Panc1 (cell line): ENCODE measurements at regions not wholly inside any gene's neighbourhood (a gene's known extent, or its start where the extent isn't known, plus 50 kb on each side); places are given as distances from the start of the nearest gene placed in this dataset.

Experiments
- ATAC-seq: fragments of 200-7000 bp; cut with Tn5 transposase; 2 replicates; pipeline ENCODE4 v1.9.1; 2020; ENCODE audit warnings: mild to moderate bottlenecking, moderate library complexity
- BruUV-seq: library from RNA; stranded (reverse); fragments of 400-500 nt; replicated peaks from 2 replicates; lab custom pipeline; 2021; lab: Mats Ljungman, UMichigan
- CTCF ChIA-PET: fragments of 300-600 bp; sonication (Branson Sonifier 250); formaldehyde crosslinking; loops from one replicate; lab custom pipeline; 2022; ENCODE audit warnings: antibody characterized with exemption; lab: Charles Lee
- POLR2A ChIA-PET: fragments of 300-600 bp; sonication (Branson Sonifier 250); formaldehyde crosslinking; loops from one replicate; lab custom pipeline; 2022; ENCODE audit warnings: antibody characterized with exemption; lab: Charles Lee
- DNase-seq: peaks from one replicate; pipeline ENCODE4 v3.0.0-alpha.2; 2010; ENCODE audit warnings: low read depth, low spot score
- H3K27ac ChIP-seq: 2 replicates; pipeline ENCODE4 v1.5.1; 2011; ENCODE audit warnings: mild to moderate bottlenecking, low read length, inconsistent platforms
- H3K27me3 ChIP-seq: fragments of 200-500 bp; sonication (Bioruptor generic); 2 replicates; pipeline ENCODE4 v1.6.0; 2014; ENCODE audit warnings: low read length, inconsistent platforms; ENCODE audit not compliant: control insufficient read depth, insufficient read depth
- H3K36me3 ChIP-seq: fragments of 200-500 bp; sonication (Bioruptor generic); 2 replicates; pipeline ENCODE4 v1.5.1; 2014; ENCODE audit warnings: inconsistent platforms, mild to moderate bottlenecking, low read length, moderate library complexity; ENCODE audit not compliant: control insufficient read depth, insufficient read depth
- H3K4me1 ChIP-seq: 2 replicates; pipeline ENCODE4 v1.5.1; 2011; ENCODE audit warnings: inconsistent platforms, mild to moderate bottlenecking, low read length, moderate library complexity; ENCODE audit not compliant: control insufficient read depth, insufficient read depth
- H3K4me3 ChIP-seq, 2 experiments: 2 replicates each; pipeline ENCODE4 v1.5.1; 2011 to 2012; ENCODE audit warnings: low read depth in 2 of 2, low read length in 2 of 2, mild to moderate bottlenecking in 2 of 2, inconsistent platforms in 1 of 2, moderate library complexity in 1 of 2
- H3K9me3 ChIP-seq: fragments of 200-500 bp; sonication (Bioruptor generic); 2 replicates; pipeline ENCODE4 v1.5.1; 2014; ENCODE audit warnings: low read depth, mild to moderate bottlenecking, inconsistent platforms, low read length, moderate library complexity; ENCODE audit not compliant: control insufficient read depth, insufficient read depth
- POLR2AphosphoS5 ChIP-seq: IDR thresholded peaks from 2 replicates; pipeline ENCODE4 v1.6.1; 2012; ENCODE audit warnings: mild to moderate bottlenecking, low read depth, low read length, moderate library complexity
- SIN3A ChIP-seq: IDR thresholded peaks from 2 replicates; pipeline ENCODE4 v1.6.1; 2012; ENCODE audit warnings: low read depth, mild to moderate bottlenecking, low read length, moderate library complexity, borderline replicate concordance; ENCODE audit not compliant: insufficient read depth
- TCF7L2 ChIP-seq: IDR thresholded peaks from 2 replicates; pipeline ENCODE4 v1.6.1; 2011; ENCODE audit warnings: mild to moderate bottlenecking, low read depth, low read length, inconsistent platforms
- in situ Hi-C: cut with HindIII; loops from 2 replicates; pipeline ENCODE4 v1.10.0; 2016; ENCODE audit warnings: low sequenced_read_pairs, low pct_unique_long_range_greater_than_20kb
- intact Hi-C: fragments of 100-400 bp; cut with micrococcal nuclease; formaldehyde crosslinking; loops from one replicate; pipeline ENCODE4 v1.10.0; 2022; ENCODE audit not compliant: unreplicated experiment
- TF ChIP-seq, protein P1 (sequence below): fragments of 450-650 bp; IDR thresholded peaks from 2 replicates; pipeline ENCODE4 v1.5.1; 2017; ENCODE audit warnings: mild to moderate bottlenecking
- TF ChIP-seq, protein P2 (sequence below), 2 experiments: IDR thresholded peaks; 2 replicates each; pipeline ENCODE4 v1.6.1; 2011 to 2012; ENCODE audit warnings: low read depth in 2 of 2, control low read depth in 1 of 2, low read length in 1 of 2, mild to moderate bottlenecking in 1 of 2, moderate library complexity in 1 of 2; ENCODE audit not compliant: insufficient read depth in 1 of 2

DNA sequence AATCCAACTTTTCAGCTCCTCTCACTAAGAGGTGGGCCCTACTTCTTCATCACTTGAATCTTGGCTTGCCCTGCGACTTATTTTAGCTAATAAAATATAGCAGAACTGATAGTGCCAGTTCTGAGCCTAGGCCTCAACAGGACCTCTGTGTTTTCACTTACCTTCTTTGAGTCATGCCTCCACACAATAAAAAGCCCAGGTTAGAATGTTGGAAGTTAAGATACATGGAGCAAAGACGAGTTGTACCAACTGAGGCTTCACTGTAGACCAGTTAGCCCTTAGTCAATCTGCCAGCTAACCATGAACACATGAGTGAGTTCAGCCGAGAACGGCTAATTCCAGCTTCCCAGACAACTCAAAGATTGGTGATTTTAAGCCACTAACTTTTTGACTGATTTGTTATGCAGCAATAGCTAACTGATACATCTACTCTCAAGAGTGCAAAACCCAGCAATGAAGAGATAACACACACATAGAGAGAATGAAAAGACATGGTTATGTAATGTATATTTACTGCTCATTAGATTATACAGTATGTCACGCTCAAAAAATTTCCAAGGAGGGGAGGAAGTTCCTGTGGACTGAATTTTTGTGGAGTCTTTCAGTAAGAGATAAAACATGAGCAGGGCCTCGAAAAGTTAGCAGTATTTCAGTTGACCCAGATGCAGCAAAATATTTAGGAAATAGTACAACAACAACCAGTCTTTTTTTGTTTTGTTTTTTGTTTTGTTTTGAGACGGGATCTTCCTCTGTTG is 181.1 kb downstream of the MYCN start:
- in situ Hi-C loops = no loop called here
- ATAC-seq = no peak
- CTCF ChIA-PET = no interaction called here
- no peaks in the 10 kb centered on the region for H3K27me3 ChIP-seq
- no peak for TF ChIP-seq SIN3A
- TF ChIP-seq, protein P1, sequence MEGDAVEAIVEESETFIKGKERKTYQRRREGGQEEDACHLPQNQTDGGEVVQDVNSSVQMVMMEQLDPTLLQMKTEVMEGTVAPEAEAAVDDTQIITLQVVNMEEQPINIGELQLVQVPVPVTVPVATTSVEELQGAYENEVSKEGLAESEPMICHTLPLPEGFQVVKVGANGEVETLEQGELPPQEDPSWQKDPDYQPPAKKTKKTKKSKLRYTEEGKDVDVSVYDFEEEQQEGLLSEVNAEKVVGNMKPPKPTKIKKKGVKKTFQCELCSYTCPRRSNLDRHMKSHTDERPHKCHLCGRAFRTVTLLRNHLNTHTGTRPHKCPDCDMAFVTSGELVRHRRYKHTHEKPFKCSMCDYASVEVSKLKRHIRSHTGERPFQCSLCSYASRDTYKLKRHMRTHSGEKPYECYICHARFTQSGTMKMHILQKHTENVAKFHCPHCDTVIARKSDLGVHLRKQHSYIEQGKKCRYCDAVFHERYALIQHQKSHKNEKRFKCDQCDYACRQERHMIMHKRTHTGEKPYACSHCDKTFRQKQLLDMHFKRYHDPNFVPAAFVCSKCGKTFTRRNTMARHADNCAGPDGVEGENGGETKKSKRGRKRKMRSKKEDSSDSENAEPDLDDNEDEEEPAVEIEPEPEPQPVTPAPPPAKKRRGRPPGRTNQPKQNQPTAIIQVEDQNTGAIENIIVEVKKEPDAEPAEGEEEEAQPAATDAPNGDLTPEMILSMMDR = no peak
- TF ChIP-seq POLR2AphosphoS5 = no peak
- no peak for TF ChIP-seq TCF7L2
- TF ChIP-seq, protein P2, sequence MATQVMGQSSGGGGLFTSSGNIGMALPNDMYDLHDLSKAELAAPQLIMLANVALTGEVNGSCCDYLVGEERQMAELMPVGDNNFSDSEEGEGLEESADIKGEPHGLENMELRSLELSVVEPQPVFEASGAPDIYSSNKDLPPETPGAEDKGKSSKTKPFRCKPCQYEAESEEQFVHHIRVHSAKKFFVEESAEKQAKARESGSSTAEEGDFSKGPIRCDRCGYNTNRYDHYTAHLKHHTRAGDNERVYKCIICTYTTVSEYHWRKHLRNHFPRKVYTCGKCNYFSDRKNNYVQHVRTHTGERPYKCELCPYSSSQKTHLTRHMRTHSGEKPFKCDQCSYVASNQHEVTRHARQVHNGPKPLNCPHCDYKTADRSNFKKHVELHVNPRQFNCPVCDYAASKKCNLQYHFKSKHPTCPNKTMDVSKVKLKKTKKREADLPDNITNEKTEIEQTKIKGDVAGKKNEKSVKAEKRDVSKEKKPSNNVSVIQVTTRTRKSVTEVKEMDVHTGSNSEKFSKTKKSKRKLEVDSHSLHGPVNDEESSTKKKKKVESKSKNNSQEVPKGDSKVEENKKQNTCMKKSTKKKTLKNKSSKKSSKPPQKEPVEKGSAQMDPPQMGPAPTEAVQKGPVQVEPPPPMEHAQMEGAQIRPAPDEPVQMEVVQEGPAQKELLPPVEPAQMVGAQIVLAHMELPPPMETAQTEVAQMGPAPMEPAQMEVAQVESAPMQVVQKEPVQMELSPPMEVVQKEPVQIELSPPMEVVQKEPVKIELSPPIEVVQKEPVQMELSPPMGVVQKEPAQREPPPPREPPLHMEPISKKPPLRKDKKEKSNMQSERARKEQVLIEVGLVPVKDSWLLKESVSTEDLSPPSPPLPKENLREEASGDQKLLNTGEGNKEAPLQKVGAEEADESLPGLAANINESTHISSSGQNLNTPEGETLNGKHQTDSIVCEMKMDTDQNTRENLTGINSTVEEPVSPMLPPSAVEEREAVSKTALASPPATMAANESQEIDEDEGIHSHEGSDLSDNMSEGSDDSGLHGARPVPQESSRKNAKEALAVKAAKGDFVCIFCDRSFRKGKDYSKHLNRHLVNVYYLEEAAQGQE (IDR thresholded peaks at IDR 0.05; ENCODE audit: insufficient read depth in 1 of 2, low read depth in 2 of 2, low read length in 1 of 2) = no peak
- POLR2A ChIA-PET = no interaction called here
- DNase-seq = no peak
- no peaks in the 10 kb centered on the region for H3K9me3 ChIP-seq
- BruUV-seq = no TSS peak
- no peaks in the 10 kb centered on the region for H3K36me3 ChIP-seq
- H3K4me3 ChIP-seq = no peak overlapping the region
- no peaks in the 10 kb centered on the region for H3K4me1 ChIP-seq
- intact Hi-C loops = no loop called here
- no peak overlapping the region for H3K27ac ChIP-seq

DNA sequence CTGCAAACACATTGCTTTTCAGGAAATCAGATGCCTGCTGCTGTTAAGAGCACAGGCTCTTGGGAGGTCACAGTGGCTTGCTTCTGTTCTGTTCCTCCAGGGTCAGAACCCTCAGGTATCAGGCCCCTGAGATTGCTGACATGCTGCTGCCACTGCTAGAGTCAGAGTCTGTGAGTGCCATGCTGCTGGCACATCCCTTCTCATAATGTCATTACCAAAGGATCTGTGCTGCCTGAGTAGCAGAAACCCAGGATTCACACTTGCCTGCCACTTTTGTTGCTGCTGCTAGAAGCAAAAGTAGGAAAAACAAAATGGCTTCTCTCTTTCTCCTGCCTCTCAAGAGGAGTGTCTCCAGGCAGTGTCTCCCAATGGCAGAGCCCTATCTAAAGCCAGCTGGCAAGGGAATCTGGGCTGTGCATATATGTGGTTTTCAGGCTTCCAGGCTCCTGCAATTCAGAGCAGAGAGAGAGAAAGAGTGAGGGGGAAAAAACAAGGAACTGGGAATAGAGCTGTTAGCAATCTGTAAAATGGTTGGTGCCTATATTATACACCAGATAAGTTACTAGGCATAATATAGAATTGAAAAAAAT is 180.3 kb downstream of the MYCN start:
- H3K9me3 ChIP-seq = no peaks in the 10 kb centered on the region
- no peaks in the 10 kb centered on the region for H3K27me3 ChIP-seq
- TF ChIP-seq, protein P1 = no peak
- TF ChIP-seq TCF7L2 (no peak), SIN3A (no peak), POLR2AphosphoS5 (no peak)
- TF ChIP-seq, protein P2 (IDR thresholded peaks at IDR 0.05; ENCODE audit: insufficient read depth in 1 of 2, low read depth in 2 of 2, low read length in 1 of 2) = no peak
- intact Hi-C loops = no loop called here
- ATAC-seq (no peak), DNase-seq (no peak)
- no peak overlapping the region for H3K4me3 ChIP-seq
- ChIA-PET POLR2A (no interaction called here), CTCF (no interaction called here)
- no peaks in the 10 kb centered on the region for H3K4me1 ChIP-seq
- BruUV-seq = no TSS peak
- H3K27ac ChIP-seq = no peak overlapping the region
- no peaks in the 10 kb centered on the region for H3K36me3 ChIP-seq
- in situ Hi-C loops = no loop called here
